Fibroblast of skin of right quadriceps (primary cell): ENCODE measurements at regions not wholly inside any gene's neighbourhood (a gene's known extent, or its start where the extent isn't known, plus 50 kb on each side); places are given as distances from the start of the nearest gene placed in this dataset.

Experiments used
- DNase-seq: peaks from one replicate; pipeline ENCODE4 v3.0.0-alpha.2; 2013

DNA sequence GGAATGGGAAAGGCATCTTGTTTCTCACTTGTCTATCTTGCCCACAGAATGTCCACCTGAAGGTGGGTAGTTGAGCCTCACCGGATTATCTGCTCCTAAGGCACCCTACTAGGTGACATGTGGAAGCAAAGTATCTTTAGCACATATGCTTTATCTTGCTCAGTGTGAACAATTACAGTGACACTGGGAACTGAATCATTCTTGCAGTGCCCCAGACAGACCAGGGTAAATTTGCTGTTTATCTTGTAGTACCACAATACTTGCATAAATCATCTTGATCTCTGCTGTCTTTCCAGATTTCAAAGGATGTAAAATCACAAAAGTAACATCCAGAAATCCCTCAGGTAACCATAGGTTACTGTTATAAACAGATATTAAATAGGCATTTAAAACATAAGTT lies 930.0 kb upstream of the INTU start:
- no peak for DNase-seq

DNA sequence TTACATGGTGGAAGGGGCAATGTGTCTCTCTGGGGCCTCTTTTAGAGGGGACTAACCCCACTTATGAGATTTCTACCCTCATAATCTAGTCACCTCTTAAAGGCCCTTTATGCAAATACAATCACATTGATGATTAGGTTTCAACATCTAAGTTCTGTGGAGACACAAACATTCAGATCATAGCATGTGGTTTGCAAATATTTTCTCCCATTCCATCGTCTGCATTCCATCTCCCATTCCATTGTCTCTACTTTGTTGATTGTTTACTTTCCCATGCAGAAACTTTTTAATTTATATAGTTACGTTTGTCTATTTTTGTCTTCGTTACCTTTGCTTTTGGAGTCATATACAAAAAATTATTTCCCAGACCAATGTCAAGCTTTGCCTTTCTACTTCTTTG lies 927.5 kb upstream of the INTU start:
- peak; percentile 75 for DNase-seq

DNA sequence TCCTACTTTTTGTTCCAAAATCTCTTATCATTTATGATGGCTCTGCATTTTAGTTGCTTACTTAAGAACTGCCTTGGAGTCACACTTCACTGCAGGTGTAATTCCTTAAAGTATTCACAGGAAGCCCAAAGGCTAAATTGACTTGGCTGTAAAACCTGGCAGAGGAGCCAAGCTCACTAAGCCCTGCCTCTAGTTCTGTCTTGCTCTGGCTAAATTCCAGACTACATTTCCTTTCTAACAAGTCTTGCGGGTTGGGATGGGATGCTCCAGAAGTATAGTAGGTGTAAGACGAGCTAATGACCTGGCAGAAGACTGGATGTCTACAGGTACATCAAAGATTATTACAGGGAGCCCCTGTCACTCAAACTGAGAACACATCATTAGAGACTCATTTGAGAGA lies 924.0 kb upstream of the INTU start:
- DNase-seq = no peak

DNA sequence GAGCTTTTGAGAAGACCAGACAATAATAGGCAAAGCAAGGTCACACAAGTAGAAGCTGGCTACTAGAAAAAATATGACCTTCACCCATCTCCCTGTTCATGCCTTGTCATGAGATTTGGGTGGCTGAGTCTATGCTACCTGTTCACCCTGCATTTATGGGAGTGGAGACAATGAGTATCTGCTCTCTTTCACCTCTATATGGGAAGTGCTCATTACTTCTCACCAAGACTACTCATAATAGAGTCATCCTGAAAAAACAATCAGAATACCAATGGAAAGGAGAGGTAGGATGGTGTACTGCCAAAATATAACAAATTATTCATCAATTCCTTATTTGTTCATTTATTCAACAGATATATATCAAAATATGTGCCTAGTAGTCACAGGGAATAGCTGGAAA lies 921.8 kb upstream of the INTU start:
- no peak for DNase-seq

DNA sequence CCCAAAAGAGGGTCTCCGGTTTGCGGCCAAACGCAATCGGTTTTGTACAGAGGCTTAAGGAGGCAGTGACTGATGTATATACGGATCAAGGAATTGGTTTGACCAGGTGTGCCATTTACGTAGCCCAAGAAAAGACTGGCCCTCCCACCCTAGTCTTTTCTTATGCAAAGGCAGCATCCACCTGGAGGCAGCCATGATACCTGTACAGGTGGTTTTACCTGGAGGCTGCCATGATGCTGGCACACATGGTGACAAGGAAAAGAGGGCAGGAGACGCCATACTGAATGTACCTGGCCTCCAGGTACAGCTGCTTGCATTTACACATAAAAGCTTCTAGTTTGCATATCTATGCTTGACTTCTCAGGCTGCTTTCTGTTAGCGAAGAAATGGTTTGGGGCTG lies 917.7 kb upstream of the INTU start:
- no peak for DNase-seq

DNA sequence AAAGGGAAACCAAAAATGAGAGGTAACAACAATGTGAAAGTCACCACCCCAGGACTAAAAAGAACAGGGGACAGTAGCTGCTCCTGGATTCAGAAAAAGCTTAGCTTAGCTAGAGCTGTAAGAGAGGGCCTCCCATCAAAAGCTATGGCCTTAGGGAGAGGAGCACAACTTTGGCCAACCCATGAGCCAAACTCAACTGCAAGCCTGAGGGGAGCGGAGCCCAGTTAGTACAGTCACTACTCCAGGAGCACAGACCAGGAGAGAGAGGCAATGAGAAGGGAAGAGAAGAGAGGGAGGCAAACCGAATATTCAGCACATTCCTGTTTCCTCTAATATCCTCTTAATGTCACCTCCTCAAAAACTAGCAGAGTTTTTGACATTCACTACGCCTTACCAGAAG lies 917.1 kb upstream of the INTU start:
- DNase-seq = no peak

DNA sequence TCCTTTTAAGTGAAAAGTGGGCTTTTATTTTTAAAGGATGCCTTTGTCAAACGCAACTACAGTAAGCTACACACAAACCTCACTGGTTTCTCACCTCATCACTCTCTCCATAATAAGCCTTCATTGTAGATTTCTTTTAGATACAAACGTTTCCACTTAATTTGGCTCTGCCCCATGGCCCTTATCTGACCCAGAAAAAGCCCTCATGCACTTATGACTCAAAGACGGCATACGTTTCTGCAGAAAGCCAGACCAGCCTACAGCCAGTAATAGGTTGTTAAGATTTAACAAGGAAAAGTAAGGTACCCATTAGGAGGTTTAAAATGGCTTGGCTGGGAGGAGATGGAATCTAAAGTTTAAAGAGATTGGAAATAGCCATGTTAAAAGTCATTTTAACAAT lies 914.6 kb upstream of the INTU start:
- DNase-seq = peak; percentile 19

DNA sequence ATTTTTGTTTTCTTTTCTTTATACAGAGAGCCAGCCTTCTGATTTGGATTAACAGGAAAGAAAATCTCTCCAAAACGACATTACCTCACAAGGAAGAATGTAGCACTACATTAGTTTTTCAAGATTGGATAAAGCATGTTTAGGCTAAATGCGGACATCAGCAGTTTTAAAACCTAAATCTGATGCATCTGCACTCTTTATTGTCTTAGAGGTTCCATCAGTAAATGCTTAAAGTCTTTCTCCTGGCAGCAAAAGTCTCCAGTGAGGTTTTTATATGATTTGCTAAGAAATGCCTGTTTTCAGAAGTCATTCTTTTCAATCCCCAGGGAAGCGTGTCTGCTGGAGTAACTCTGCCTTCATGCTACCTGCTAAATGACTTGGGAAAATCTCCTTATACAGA lies 912.9 kb upstream of the INTU start:
- DNase-seq = no peak

DNA sequence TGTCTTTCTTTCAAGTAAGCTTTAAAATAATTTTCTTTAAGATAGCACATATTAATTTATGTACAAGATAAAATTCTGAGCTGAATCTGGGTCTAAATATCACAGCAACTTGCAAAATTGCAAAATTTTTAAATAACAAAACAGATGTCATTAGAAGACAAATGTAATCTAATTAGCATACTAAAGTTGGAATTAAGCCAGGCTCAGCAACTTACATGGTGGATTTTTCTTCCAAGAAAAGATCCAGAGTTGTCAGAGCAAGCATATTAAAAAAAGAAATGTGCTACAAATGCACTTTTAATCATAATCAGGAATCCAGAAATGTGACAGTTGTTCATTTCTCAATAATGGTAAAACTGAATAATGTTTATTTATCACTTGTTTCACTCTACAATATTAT lies 906.9 kb upstream of the INTU start:
- DNase-seq = no peak

DNA sequence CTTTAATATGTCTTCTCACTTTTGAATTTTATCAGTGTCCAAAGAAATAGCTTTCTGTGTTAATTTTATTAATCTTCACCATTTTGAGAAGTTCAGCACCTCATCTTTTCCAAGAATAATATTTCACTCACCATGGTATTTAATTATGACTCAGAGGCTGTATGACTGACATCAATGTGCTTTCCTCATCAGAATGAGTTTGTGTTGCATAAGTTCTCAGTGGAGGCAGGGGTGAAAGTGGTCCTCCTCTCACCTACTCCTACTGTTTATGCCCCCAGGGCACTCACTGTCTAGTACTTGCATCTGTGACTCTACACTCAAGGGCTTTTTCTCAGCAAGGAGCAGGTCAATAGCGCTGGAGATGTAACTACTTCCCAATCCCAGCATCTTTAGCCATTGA lies 905.3 kb upstream of the INTU start:
- DNase-seq = peak; percentile 50

DNA sequence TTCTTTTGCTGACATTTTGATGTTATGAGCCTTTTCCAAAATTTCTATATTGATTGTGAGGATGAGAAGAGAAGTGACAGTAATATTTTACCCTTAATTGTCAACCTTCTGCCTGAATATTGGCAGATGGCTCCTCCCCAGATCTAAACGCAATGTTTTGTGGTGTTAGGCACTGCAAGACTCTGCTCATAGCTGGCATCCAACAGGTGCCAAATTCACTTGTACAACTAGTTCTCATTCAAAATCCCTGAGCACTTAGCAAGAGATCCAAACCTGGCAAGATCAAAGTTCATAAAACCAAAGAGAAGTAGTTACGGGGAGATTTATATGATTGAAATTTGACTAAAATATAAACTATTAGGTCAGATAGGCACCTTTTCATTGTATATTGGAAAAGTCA lies 901.7 kb upstream of the INTU start:
- DNase-seq = no peak

DNA sequence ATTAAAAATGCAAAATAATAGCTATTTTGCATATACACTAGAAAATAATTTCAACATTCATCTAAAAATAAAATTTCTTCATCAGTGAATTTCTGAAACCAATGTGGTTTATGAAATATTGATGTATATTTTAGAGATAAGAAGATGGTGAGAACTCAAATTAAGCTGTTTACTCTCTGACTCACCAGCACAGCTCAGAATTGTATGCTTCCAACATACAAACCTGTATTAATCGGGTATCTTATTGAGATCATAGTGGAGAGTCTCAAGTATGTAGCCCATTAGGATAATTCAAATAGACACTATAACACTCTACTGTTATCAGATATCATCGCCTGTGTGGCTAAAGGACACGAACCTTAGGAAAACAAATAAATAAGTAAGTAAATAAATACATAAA lies 899.5 kb upstream of the INTU start:
- peak; percentile 4 for DNase-seq

DNA sequence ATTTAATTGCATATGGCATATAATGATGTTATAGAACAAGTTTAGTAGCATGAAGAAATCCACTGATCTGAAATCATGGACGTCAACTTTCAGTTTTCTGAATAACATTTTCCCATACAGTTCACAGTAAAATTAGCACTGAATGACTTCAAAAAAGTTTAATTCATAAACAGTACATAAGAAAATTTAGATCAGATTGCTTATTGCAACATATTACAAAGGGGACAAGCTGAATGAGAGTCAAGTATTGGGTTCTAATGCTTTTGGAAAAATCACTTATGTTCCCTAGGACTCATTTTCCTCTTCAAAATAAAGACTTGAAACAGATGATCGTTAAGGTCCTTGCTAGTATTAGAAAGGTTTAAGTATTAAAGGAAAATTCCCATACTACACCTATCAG lies 898.3 kb upstream of the INTU start:
- no peak for DNase-seq

DNA sequence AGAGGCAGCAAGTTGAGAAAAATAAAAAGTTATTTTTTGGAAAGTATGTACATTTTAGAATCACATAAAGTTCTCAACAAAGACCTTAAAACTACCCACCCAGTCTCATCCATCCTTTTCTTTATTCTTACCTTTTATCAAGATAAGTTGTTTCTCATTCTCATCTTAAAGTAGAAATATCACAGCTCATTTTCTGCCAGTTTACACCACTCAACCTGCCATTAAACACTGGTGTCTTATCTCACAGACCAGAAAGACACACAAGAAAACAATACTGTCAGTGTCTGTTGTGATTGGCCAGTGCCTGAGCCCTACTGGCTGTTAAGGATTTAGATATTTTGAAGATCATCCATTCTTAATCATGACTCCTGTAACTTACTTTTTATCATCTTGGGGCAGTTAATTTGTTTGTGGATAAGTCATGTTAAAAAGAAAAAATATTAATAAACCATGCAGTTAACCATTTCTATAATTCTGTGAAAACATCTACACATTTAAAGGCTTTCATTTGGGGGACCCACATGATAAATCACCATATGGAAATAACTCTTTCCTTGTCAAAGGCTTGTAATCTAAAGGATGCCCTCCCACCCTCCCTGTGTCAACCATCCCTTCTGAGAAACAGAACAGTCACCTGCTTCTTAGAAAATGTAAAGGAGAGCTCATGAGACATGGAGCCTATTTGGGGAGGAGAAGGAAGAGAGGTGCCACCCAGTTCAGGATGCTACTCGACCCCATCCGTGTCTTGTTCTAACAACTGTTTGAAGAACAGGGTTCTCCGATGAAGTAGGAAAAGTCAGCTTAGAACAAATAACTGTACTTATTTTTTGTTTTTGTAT lies 897.2 kb upstream of the INTU start:
- DNase-seq = no peak

DNA sequence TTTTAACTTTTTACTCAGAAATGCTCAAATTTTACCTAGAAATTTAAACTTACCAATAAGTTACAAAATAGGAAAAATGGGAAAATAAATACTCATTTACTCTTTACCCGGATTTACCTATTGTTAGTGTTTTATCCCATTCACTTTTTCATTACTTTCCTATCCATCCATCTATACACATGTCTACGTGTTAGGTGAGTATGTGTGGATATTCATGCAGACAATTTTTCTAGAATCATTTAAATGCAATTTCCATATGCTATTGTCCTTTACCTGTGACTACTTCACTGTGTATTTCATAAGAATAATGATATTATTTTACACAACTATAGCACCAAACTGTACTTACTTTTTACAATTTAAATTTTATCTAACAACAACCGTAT lies 896.6 kb upstream of the INTU start:
- no peak for DNase-seq

DNA sequence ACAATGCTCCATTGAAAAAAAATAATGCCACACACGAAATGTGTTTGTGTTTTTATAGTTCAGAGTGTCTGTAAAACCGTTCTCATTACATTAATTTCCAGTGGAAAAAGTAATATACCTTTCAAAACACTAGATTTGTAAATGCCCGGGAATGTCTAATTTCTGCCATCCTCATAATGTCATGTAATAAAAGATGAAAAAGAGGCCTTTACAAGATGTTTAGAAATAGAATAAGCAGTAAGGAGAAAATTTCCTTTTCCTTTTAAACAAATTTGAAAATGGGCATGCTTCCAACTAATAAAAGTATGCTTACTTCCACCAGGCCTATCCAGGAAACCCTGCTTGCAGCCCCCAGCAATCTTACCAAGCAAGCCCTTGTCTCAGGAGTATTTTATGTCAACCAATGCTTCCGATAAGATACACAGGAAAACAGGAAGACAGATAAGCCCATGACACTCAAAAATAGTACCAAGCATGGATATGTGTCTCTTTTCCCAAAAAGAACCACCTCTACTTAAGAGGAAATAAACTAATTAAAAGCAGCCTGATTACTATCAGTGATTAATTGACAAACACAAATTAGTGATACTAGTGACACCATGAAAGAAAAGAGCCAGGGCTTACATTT lies 894.7 kb upstream of the INTU start:
- no peak for DNase-seq

DNA sequence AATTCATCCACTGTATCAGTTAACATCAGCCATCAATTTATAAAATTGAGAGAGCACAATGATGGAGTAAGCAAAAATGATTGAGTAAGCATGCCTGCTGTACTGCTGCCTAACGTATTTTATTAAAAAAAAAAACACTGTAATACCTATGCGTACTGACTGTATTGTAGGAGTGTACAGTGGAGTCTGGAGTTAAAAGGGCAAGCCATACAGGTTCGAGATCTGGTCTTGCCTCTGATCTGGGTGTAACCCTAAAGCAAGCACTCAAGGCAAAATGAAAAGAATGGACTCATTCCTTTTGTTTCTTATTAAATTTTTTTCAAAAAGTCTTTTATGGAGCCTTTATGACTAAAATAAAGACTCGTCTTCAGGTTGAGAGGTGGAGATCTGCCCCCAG lies 894.2 kb upstream of the INTU start:
- DNase-seq = no peak

DNA sequence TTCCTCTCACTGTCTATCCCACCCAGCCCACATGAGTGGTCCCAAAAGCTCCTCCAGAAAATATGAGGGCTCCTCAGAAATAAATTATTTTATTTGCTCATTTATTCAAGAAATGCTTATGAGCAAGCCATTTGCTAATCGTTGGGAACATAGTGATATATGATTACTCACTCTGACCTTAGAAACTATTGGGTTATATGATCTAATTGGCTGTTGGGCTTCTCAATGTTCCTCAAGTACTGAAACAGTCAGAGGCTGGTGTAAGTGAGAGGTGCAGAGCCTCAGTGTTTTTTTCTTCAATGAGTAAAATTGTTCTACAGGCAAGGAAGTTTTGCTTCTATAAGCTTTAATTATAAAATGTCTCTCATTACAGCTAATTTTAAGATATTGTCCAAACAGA lies 893.8 kb upstream of the INTU start:
- peak; percentile 18 for DNase-seq

DNA sequence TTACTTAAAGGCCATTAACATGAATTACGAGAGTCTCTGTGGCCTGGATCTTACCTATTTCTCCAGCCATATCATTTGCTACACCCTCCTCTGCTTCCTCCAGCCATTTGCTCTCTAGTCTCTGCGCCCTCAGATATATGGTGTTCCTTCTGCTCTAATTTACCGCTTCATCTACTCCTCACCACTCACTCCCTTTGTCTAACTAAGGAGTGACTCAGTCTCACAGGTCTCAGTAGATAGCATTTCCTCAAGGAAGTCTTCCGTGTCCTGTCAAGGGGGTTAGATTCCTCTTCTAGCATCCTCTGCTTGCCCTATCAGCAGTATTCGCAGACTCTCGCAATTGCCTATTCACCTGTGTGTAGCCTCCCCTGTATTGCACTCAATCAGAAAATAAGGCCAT lies 892.1 kb upstream of the INTU start:
- no peak for DNase-seq

DNA sequence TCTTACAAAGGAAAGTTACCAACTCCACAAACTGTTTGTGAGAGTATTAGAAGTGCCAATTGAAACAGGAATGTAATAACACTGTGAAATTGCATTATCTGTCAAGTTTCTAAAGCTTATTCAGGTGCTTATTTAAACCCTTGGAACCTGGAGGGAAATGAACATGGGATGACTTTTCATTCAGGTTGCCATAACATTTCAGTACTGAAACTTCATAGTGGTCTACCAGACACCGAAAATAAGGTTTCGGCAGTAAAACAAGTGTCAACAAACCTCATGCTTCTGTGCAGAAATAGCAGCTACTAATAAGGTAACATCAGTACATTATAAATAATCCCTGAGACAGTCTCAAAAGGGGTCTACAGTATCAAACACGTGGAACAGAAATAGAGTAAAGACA lies 890.7 kb upstream of the INTU start:
- no peak for DNase-seq

DNA sequence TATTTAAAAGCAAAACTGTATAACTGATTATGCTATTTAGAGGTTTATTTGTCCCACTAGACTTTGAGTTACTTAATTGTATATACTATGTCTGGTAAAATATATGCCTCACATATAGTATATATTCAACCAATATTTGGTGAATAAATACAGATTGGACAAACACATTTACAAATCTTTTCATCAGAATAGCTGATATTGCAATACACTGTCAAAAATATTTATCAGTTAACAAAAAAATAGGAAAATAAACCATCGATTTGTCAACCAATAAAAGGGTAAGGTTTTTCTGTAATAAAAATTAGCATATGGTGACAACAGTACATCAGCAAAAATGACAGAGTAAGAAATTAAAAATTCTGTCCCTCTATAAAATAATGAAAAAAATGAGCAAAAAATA lies 889.9 kb upstream of the INTU start:
- DNase-seq = no peak

DNA sequence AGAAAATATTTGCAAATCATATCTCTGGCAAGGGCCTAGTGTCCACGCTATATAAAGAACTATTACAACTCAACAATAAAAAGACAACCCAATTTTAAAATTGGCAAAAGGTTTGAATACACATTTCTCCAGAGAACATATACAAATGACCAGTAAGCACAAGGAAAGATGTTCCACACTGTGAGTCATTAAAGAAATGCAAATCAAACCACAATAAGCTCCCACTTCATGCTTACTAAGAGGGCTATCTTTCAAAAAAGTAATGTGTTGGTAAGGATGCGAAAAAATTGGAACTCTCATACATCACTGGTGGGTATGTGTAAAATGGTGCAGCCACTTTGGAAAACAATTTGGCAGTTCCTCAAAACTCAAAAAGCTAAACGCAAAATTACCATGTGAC lies 884.0 kb upstream of the INTU start:
- DNase-seq = peak; percentile 54

DNA sequence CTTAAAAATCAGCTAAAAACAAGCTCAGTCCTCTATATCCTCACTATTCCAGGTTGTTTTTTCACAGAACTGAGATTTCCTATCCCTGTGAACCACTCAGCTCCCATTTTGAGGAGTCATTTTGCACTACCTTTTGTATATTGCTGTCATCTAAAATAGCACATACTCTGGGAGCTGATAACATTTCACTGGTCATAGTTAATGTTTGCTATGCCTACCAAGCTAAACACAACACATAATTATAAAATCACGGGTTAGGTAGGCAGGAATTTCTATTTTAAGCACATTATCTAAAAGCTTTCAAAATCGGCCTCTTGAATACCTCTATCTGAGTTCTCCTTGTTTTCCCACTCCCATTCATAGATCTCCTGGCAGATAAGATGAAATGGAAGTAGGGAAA lies 882.0 kb upstream of the INTU start:
- no peak for DNase-seq

DNA sequence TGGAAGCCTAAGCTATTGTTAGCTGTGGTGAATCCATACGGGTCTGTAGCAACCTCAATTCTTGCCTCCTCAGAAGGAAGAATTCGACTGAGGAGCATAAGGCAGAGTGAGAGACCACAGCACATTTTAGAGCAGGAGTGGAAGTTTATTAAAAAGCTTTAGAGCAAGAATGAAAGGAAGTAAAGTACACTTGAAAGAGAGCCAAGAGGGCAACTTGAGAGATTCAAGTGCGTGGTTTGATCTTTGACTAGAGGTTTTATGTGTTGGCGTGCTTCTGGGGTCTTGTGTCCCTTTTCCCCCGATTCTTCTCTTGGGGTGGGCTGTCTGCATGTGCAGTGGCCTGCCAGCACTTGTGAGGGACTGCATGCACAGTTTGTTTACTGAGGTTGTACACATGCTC lies 880.6 kb upstream of the INTU start:
- no peak for DNase-seq

DNA sequence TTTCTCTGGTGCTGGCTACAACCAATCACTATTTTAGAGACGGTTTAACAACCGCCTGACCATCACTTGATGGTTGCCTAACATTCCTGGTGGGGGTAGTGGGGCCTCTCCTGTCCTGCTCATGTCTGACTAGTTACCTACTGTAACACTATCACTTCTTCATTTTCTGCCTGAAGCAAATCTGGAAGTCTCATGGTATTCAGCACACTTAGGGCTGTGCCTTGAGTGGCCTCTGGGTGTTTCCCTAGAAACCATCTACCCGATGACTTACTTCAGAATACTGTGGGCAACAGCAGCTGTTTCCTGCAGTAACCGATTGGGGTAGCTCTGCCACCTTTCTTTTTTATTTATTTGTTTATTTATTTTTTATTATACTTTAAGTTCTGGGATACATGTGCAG lies 880.1 kb upstream of the INTU start:
- DNase-seq = no peak
